ENCODE measurements at regions not wholly inside any gene's neighbourhood (a gene's known extent, or its start where the extent isn't known, plus 50 kb on each side); places are given as distances from the start of the nearest gene placed in this dataset.

- TF ChIP-seq, protein P1, sequence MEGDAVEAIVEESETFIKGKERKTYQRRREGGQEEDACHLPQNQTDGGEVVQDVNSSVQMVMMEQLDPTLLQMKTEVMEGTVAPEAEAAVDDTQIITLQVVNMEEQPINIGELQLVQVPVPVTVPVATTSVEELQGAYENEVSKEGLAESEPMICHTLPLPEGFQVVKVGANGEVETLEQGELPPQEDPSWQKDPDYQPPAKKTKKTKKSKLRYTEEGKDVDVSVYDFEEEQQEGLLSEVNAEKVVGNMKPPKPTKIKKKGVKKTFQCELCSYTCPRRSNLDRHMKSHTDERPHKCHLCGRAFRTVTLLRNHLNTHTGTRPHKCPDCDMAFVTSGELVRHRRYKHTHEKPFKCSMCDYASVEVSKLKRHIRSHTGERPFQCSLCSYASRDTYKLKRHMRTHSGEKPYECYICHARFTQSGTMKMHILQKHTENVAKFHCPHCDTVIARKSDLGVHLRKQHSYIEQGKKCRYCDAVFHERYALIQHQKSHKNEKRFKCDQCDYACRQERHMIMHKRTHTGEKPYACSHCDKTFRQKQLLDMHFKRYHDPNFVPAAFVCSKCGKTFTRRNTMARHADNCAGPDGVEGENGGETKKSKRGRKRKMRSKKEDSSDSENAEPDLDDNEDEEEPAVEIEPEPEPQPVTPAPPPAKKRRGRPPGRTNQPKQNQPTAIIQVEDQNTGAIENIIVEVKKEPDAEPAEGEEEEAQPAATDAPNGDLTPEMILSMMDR (IDR thresholded peaks at IDR 0.05; ENCODE audit: borderline replicate concordance, insufficient read depth, low read depth, low read length) = no peak
- no peak overlapping the region for H3K4me3 ChIP-seq (ENCODE audit: low read depth, low read length)
Measured at GRCh38 chr2:238704471-238705225, 143.2 kb upstream of the TWIST2 start.

- TF ChIP-seq, protein P1 (IDR thresholded peaks at IDR 0.05; ENCODE audit: borderline replicate concordance, insufficient read depth, low read depth, low read length) = no peak
- no peak overlapping the region for H3K4me3 ChIP-seq (ENCODE audit: low read depth, low read length)
Measured at GRCh38 chr2:238706163-238706562, 141.7 kb upstream of the TWIST2 start.

DNA sequence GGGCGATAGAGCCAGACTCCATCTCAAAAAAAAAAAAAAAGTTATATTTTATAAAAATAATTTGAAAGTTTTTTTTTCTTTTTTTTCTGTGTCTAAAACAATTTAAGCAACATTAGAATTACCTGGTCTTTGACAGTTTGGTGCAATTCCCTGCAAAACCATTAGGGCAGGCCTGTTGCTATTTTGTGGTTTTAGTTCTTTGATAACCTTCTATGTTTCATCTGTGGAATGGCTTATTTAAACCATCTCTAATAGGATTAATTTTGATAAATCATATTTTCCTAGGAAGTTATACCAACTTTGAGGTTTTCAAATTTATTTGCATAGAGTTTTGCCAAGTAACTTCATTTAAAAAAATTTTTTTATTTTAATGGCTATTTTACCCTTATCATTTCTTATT is 141.2 kb upstream of the TWIST2 start:
- TF ChIP-seq, protein P1 (IDR thresholded peaks at IDR 0.05; ENCODE audit: borderline replicate concordance, insufficient read depth, low read depth, low read length) = peak; percentile 14; the same call in 1 of the 2 replicates
- no peak overlapping the region for H3K4me3 ChIP-seq (ENCODE audit: low read depth, low read length)

GRCh38 chr2:238709325-238710025 is 138.4 kb upstream of the TWIST2 start:
- TF ChIP-seq, protein P1 (IDR thresholded peaks at IDR 0.05; ENCODE audit: borderline replicate concordance, insufficient read depth, low read depth, low read length) = no peak
- H3K4me3 ChIP-seq (ENCODE audit: low read depth, low read length) = no peak overlapping the region

DNA sequence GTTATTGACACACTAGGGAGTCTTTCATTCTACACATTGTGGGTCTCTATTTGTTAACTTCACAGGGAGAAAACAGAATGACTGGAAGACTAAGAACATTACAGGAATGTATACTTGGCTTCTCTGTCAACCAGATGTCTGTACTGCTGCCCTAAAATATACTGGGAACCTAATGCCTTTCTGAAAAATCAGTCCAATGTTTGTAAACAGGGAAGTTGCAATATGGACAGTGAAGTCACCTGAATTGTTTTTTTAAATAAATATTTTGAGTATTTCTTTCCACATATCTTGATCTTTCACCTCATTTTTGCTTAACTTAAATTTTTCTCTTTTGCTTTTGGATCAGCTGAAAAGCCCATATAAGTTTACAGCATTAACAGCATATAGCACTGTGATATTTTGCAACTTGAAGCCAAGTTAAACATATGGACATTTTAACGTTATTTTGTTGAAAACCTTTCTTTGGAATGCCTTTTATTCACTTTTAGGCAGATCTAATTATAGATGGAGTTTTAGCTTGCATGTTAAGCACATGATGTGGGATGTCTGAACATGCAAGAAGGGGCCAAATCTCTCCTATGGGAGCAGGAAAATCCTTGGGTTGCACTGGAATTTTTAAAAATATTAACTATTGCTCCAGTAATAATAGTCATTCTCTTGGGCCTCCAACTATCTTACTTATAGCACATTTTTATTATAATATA is 137.7 kb upstream of the TWIST2 start:
- no peak overlapping the region for H3K4me3 ChIP-seq (ENCODE audit: low read depth, low read length)
- TF ChIP-seq, protein P1 (IDR thresholded peaks at IDR 0.05; ENCODE audit: borderline replicate concordance, insufficient read depth, low read depth, low read length) = no peak

DNA sequence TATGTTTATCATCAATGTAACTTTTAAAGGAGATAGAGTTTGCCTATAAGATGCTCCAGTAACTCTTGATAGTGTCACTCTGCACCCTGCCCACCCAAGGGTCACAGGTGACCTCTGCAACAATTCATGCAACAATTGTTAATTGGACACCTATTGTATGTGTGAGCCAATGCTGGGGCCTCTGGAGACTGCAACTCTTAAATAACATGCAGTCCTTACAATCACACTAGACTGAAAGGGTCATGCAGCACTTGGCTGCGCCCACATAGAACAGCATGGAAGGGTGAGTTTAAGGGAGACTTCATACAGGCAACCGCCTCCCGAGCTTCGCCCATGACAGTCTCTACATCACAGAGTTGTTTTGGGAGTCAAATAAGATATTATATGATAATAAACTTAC is 137.1 kb upstream of the TWIST2 start:
- H3K4me3 ChIP-seq (ENCODE audit: low read depth, low read length) = no peak overlapping the region
- TF ChIP-seq, protein P1 (IDR thresholded peaks at IDR 0.05; ENCODE audit: borderline replicate concordance, insufficient read depth, low read depth, low read length) = no peak

Data from GM12875 (cell line).